Panc1 (cell line): ENCODE measurements at regions not wholly inside any gene's neighbourhood (a gene's known extent, or its start where the extent isn't known, plus 50 kb on each side); places are given as distances from the start of the nearest gene placed in this dataset.

ENCODE experiments used
- CTCF ChIP-seq: fragments of 450-650 bp; IDR thresholded peaks from 2 replicates; pipeline ENCODE4 v1.5.1; 2017; ENCODE audit warnings: mild to moderate bottlenecking
- TCF7L2 ChIP-seq: IDR thresholded peaks from 2 replicates; pipeline ENCODE4 v1.6.1; 2011; ENCODE audit warnings: mild to moderate bottlenecking, low read depth, low read length, inconsistent platforms

- TF ChIP-seq CTCF (no peak), TCF7L2 (no peak)
Measured at GRCh38 chr5:158642879-158643278, 456.8 kb downstream of the EBF1 start.
